Breast epithelium (tissue), 4 donors: ENCODE measurements at regions not wholly inside any gene's neighbourhood (a gene's known extent, or its start where the extent isn't known, plus 50 kb on each side); places are given as distances from the start of the nearest gene placed in this dataset.
"Not testable (repeated sequence)": the region's sequence is repeated elsewhere in the genome, so short reads cannot be mapped to it uniquely, and the experiment has no call there.

Source experiments
- DNase-seq, 2 donors: peaks; one replicate each; pipeline ENCODE4 v3.0.0-alpha.2; 2019; ENCODE audit warnings: low spot score in 2 of 2
- H3K27ac ChIP-seq, 2 donors: fragments of 200-600 bp; sonication (generic) in 1 of 2; one replicate each; pipeline ENCODE4 v1.5.1; 2016 to 2019; ENCODE audit warnings: mild to moderate bottlenecking in 1 of 2
- H3K27me3 ChIP-seq, 2 donors: fragments of 200-600 bp; sonication (generic) in 1 of 2; one replicate each; pipeline versions ENCODE4 v1.5.1 to v1.6.0; 2017 to 2019; ENCODE audit warnings: control low read depth in 1 of 2, mild to moderate bottlenecking in 1 of 2
- H3K36me3 ChIP-seq: fragments of 200-600 bp; one replicate; pipeline ENCODE4 v1.5.1; 2019
- H3K4me1 ChIP-seq, 2 donors: fragments of 200-600 bp; sonication (generic); one replicate each; pipeline ENCODE4 v1.5.1; 2016 to 2019; ENCODE audit warnings: control low read depth in 1 of 2
- H3K4me3 ChIP-seq, 3 donors: fragments of 200-600 bp; sonication (generic); 1 replicate in 2 of 3; 2 replicates in 1 of 3; pipeline ENCODE4 v1.5.1; 2016 to 2019; ENCODE audit warnings: mild to moderate bottlenecking in 3 of 3, moderate library complexity in 2 of 3
- H3K9me3 ChIP-seq, 2 donors: fragments of 200-600 bp; sonication (generic) in 1 of 2; one replicate each; pipeline ENCODE4 v1.5.1; 2016 to 2019; ENCODE audit warnings: control low read depth in 1 of 2
- POLR2A ChIP-seq: fragments of 450-650 bp; IDR thresholded peaks from one replicate; pipeline ENCODE4 v1.6.1; 2016; ENCODE audit warnings: antibody characterized with exemption, mild to moderate bottlenecking, moderate library complexity
- POLR2AphosphoS5 ChIP-seq, 3 donors: sonication (generic); formaldehyde crosslinking; IDR thresholded peaks; one replicate each; pipeline ENCODE4 v1.6.1; 2017; ENCODE audit warnings: antibody characterized with exemption in 3 of 3
- intact Hi-C: fragments of 100-400 bp; cut with DNase I; formaldehyde crosslinking; loops from one replicate; pipeline ENCODE4 v1.15.1; 2023; ENCODE audit warnings: low total_unique reads
- TF ChIP-seq, protein P1 (sequence below), 3 donors: fragments of 450-650 bp; IDR thresholded peaks; one replicate each; pipeline ENCODE4 v1.5.1; 2016 to 2017; ENCODE audit warnings: antibody characterized with exemption in 3 of 3, mild to moderate bottlenecking in 3 of 3, moderate library complexity in 3 of 3

DNA sequence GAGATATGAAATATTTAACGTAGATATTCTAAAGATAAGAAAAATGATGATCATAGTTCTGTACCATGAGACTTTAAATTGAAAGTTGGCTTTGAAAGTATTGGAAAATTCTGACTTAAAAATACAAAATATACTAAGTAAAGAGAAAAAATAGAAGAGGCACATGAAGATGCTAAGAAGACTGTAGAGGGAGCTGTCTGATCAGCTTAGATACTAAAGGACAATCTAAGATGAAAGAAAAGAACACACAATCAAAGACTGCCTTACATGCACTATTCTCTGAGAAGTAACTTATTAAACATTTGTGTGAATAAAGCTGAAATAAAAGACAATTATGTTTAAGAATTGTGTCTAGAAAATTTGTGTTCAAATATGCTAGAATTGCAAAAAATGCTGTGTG is 55.1 kb downstream of the RBMXL2 start:
- Histone ChIP-seq H3K4me1 (no peaks in the 10 kb centered on the region), H3K27me3 (no peaks in the 10 kb centered on the region), H3K9me3 (peaks cover 5 to 6% of the 10 kb centered on the region in 2 donors), H3K27ac (no peak overlapping the region), H3K4me3 (no peak overlapping the region), H3K36me3 (no peaks in the 10 kb centered on the region)
- TF ChIP-seq, protein P1, sequence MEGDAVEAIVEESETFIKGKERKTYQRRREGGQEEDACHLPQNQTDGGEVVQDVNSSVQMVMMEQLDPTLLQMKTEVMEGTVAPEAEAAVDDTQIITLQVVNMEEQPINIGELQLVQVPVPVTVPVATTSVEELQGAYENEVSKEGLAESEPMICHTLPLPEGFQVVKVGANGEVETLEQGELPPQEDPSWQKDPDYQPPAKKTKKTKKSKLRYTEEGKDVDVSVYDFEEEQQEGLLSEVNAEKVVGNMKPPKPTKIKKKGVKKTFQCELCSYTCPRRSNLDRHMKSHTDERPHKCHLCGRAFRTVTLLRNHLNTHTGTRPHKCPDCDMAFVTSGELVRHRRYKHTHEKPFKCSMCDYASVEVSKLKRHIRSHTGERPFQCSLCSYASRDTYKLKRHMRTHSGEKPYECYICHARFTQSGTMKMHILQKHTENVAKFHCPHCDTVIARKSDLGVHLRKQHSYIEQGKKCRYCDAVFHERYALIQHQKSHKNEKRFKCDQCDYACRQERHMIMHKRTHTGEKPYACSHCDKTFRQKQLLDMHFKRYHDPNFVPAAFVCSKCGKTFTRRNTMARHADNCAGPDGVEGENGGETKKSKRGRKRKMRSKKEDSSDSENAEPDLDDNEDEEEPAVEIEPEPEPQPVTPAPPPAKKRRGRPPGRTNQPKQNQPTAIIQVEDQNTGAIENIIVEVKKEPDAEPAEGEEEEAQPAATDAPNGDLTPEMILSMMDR (IDR thresholded peaks at IDR 0.05) = peak in 1 of 3 donors; percentile 40
- TF ChIP-seq POLR2A = no peak
- TF ChIP-seq POLR2AphosphoS5 (IDR thresholded peaks at IDR 0.05) = no peak
- no peak for DNase-seq
- intact Hi-C loops = no loop called here

GRCh38 chr11:7150104-7150503 is 61.3 kb downstream of the RBMXL2 start:
- DNase-seq, H3K27me3 ChIP-seq, H3K4me1 ChIP-seq, H3K36me3 ChIP-seq, H3K4me3 ChIP-seq, intact Hi-C loops, H3K27ac ChIP-seq: not testable (repeated sequence)
- H3K9me3 ChIP-seq = peaks cover 6 to 12% of the 10 kb centered on the region in 2 donors

DNA sequence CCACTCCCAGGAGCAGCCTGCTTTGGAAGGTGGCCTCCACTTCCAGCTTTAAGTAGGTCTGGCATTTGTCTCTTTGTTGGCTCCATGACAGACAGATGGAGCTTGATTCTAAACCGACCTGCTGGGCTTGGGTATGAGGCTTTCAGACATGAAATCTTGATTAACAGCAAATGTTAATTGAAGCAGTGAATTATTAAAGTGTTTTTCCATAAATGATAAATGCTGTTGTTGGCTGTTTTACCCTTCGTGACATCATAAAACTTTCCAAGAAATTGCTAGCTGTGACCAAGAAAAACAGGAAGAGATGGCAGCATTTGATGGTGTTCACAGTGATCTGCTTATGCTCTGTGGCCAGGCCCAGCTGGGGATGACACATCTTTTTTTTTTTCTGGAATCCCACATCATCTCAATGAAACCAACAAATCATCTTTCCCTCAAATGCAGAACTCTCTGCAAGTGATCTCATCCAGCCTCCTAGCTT is 66.1 kb downstream of the RBMXL2 start:
- Histone ChIP-seq H3K9me3 (no peaks in the 10 kb centered on the region), H3K27ac (no peak overlapping the region), H3K27me3 (no peaks in the 10 kb centered on the region), H3K36me3 (no peaks in the 10 kb centered on the region), H3K4me3 (no peak overlapping the region), H3K4me1 (no peaks in the 10 kb centered on the region)
- no peak for DNase-seq
- TF ChIP-seq, protein P1 (IDR thresholded peaks at IDR 0.05) = no peak
- no peak for TF ChIP-seq POLR2AphosphoS5 (IDR thresholded peaks at IDR 0.05)
- TF ChIP-seq POLR2A = no peak
- intact Hi-C loops = no loop called here

DNA sequence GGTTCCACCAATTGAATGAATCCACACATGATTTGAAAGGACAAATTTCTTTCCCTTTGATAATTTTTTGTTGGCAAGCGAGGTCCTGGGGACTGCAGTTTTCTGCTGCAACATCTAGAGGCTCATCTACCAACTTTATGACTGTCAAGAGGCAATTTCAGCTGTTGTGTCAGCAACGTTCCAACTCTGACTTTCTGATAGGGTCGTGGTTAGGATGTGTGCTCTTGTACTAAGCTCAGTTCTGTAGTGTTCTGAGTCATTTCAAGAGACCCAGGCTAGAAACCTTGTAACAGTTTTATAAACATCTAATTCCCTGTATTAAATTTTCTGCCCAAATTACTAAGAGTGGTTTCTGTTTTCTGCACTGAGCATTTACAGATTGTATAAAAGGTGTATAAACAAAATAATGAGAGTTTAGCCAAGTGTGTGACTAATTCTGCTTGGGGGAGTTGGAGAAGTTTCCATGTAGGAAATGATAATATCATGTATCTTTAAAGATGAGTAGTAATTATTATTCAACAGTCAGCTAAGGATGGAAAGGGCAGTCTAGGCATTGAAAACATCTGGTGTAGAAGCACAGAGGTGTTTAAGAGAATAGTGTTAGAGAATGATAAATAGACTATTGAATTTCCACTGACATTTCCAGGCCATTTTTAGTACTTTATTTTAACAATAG is 72.2 kb downstream of the RBMXL2 start:
- no peak for DNase-seq
- Histone ChIP-seq H3K4me1 (no peaks in the 10 kb centered on the region), H3K9me3 (no peaks in the 10 kb centered on the region), H3K36me3 (no peaks in the 10 kb centered on the region), H3K27ac (no peak overlapping the region), H3K27me3 (no peaks in the 10 kb centered on the region), H3K4me3 (no peak overlapping the region)
- TF ChIP-seq POLR2A (no peak), POLR2AphosphoS5 (IDR thresholded peaks at IDR 0.05) (no peak)
- TF ChIP-seq, protein P1 (IDR thresholded peaks at IDR 0.05) = no peak
- intact Hi-C loops = loop anchor here (5.0 kb wide), 1 partner anchor 251 kb away; no protein-coding TSS in a partner anchor

DNA sequence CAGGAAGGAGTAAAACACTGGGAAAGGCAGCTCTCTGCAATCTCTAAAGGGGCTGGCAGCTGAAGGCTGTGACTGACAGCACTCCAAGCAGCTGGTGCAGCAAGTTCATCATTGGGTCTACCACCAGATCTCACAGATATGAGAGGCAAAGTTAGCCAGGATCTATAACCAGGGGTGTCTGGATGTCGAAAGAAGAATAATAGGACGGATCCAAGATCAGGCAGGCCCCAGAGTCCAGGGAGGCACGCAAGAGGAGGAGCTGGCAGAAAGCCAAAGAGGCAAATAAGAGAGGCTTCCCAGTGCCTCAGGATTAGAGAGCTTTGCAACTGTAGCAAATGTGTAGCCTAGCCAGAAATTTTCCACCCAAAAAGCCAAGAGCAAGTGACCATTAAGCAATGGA is 77.1 kb downstream of the RBMXL2 start:
- no peak for DNase-seq
- Histone ChIP-seq H3K9me3 (no peaks in the 10 kb centered on the region), H3K4me3 (no peak overlapping the region), H3K27me3 (no peaks in the 10 kb centered on the region), H3K27ac (no peak overlapping the region), H3K4me1 (no peaks in the 10 kb centered on the region), H3K36me3 (no peaks in the 10 kb centered on the region)
- intact Hi-C loops = no loop called here
- TF ChIP-seq, protein P1 (IDR thresholded peaks at IDR 0.05) = no peak
- TF ChIP-seq POLR2AphosphoS5 (IDR thresholded peaks at IDR 0.05) (no peak), POLR2A (no peak)
